Activated B cell treated with CpG ODN at 0.5 μM for 24 hours (primary cell): ENCODE measurements at regions not wholly inside any gene's neighbourhood (a gene's known extent, or its start where the extent isn't known, plus 50 kb on each side); places are given as distances from the start of the nearest gene placed in this dataset.

Experiments
- ATAC-seq: fragments of 200-7000 bp; cut with Tn5 transposase; one replicate; pipeline ENCODE4 v1.10.0; 2021; ENCODE audit warnings: low read depth, mild to moderate bottlenecking, moderate library complexity
- CTCF ChIA-PET: fragments of 350-600 bp; sonication (Branson Sonifier 250); formaldehyde crosslinking; loops from one replicate; lab custom pipeline; 2021; ENCODE audit warnings: antibody characterized with exemption; lab: Charles Lee
- POLR2A ChIA-PET: fragments of 350-600 bp; sonication (Branson Sonifier 250); formaldehyde crosslinking; loops from one replicate; lab custom pipeline; 2021; ENCODE audit warnings: antibody characterized with exemption; lab: Charles Lee
- DNase-seq: peaks from one replicate; pipeline ENCODE4 v3.0.0; 2022
- H3K27ac Mint-ChIP-seq: one replicate; pipeline ENCODE4 v1.8.0; 2020; ENCODE audit warnings: mixed read lengths
- H3K27me3 Mint-ChIP-seq: one replicate; pipeline ENCODE4 v1.8.0; 2021; ENCODE audit warnings: mixed read lengths
- H3K36me3 Mint-ChIP-seq: one replicate; pipeline ENCODE4 v1.8.0; 2021; ENCODE audit warnings: low read depth, mixed read lengths
- H3K4me1 Mint-ChIP-seq: one replicate; pipeline ENCODE4 v1.8.0; 2021; ENCODE audit warnings: mixed read lengths
- H3K4me3 Mint-ChIP-seq: one replicate; pipeline ENCODE4 v1.8.0; 2020; ENCODE audit warnings: mild to moderate bottlenecking, mixed read lengths
- H3K9me3 Mint-ChIP-seq: one replicate; pipeline ENCODE4 v1.8.0; 2020; ENCODE audit warnings: mixed read lengths
- CTCF ChIP-seq: fragments of 200-600 bp; IDR thresholded peaks from one replicate; pipeline ENCODE4 v1.8.0; 2022; ENCODE audit warnings: antibody characterized with exemption, mild to moderate bottlenecking
- intact Hi-C: fragments of 100-400 bp; cut with micrococcal nuclease; formaldehyde crosslinking; loops from one replicate; pipeline ENCODE4 v1.15.1; 2024

GRCh38 chr12:92513231-92513730, 189.5 kb upstream of the PLEKHG7 start:
- TF ChIP-seq CTCF, result no peak
- no peak overlapping the region for H3K27ac Mint-ChIP-seq
- peaks cover 1% of the 10 kb centered on the region for H3K36me3 Mint-ChIP-seq
- no peak for ATAC-seq
- POLR2A ChIA-PET, result interaction anchor here (1.4 to 2.4 kb wide), 2 partner anchors 11 to 372 kb away, joined by 3 to 8 read pairs; no protein-coding TSS in a partner anchor
- peaks cover 32% of the 10 kb centered on the region for H3K4me1 Mint-ChIP-seq
- H3K4me3 Mint-ChIP-seq, result no peak overlapping the region
- DNase-seq, result no peak
- CTCF ChIA-PET, result no interaction called here
- no peaks in the 10 kb centered on the region for H3K27me3 Mint-ChIP-seq
- intact Hi-C loops, result no loop called here
- peaks cover 6% of the 10 kb centered on the region for H3K9me3 Mint-ChIP-seq

- ATAC-seq (no peak), DNase-seq (no peak)
- no peak for TF ChIP-seq CTCF
- Mint-ChIP-seq H3K36me3 (peaks cover 1% of the 10 kb centered on the region), H3K4me3 (no peak overlapping the region), H3K4me1 (peaks cover 38% of the 10 kb centered on the region), H3K9me3 (peaks cover 6% of the 10 kb centered on the region), H3K27me3 (no peaks in the 10 kb centered on the region), H3K27ac (no peak overlapping the region)
- ChIA-PET CTCF (no interaction called here), POLR2A (interaction anchor here (0.5 to 2.4 kb wide), 3 partner anchors 9 to 859 kb away, joined by 3 to 10 read pairs (median 8); no protein-coding TSS in a partner anchor)
- intact Hi-C loops, result no loop called here
These were observed 191.0 kb upstream of the PLEKHG7 start for GRCh38 chr12:92511786-92512185.

- DNase-seq, result no peak
- Mint-ChIP-seq H3K4me3 (no peak overlapping the region), H3K27ac (no peak overlapping the region), H3K4me1 (peaks cover 49% of the 10 kb centered on the region), H3K27me3 (no peaks in the 10 kb centered on the region), H3K9me3 (peaks cover 6% of the 10 kb centered on the region), H3K36me3 (peaks cover 1% of the 10 kb centered on the region)
- ChIA-PET POLR2A (interaction anchor here (0.6 to 11.4 kb wide), 3 partner anchors 15 to 364 kb away, joined by 3 to 165 read pairs (median 3); partner anchors contain the start of gene BTG1), CTCF (no interaction called here)
- TF ChIP-seq CTCF, result no peak
- ATAC-seq, result no peak
- intact Hi-C loops, result no loop called here
These were observed 193.5 kb upstream of the PLEKHG7 start for GRCh38 chr12:92509156-92509738.

GRCh38 chr12:92506891-92507290, 195.9 kb upstream of the PLEKHG7 start:
- ChIA-PET CTCF (interaction anchor here (1.2 to 6.7 kb wide), 3 partner anchors 33 to 361 kb away, joined by 3 to 58 read pairs (median 4); partner anchors contain the start of gene BTG1), POLR2A (interaction anchor here (0.5 to 11.4 kb wide), 11 partner anchors 10 to 363 kb away, joined by 3 to 167 read pairs (median 14); partner anchors contain the start of gene BTG1)
- H3K4me1 Mint-ChIP-seq, result peaks cover 67% of the 10 kb centered on the region
- intact Hi-C loops, result no loop called here
- ATAC-seq (no peak), DNase-seq (no peak)
- peaks cover 2% of the 10 kb centered on the region for H3K9me3 Mint-ChIP-seq
- H3K4me3 Mint-ChIP-seq, result peak overlapping the region; percentile 56
- TF ChIP-seq CTCF, result no peak
- no peaks in the 10 kb centered on the region for H3K27me3 Mint-ChIP-seq
- peak overlapping the region; percentile 94 for H3K27ac Mint-ChIP-seq
- H3K36me3 Mint-ChIP-seq, result peaks cover 1% of the 10 kb centered on the region

- H3K4me1 Mint-ChIP-seq, result peaks cover 64% of the 10 kb centered on the region
- no peak for ATAC-seq
- CTCF ChIA-PET, result interaction anchor here (1.2 to 6.7 kb wide), 4 partner anchors 33 to 361 kb away, joined by 3 to 58 read pairs (median 5); partner anchors contain the start of gene BTG1
- H3K36me3 Mint-ChIP-seq, result peaks cover 1% of the 10 kb centered on the region
- no peaks in the 10 kb centered on the region for H3K27me3 Mint-ChIP-seq
- no peak for DNase-seq
- intact Hi-C loops, result no loop called here
- H3K27ac Mint-ChIP-seq, result peak overlapping the region; percentile 94
- no peak for TF ChIP-seq CTCF
- H3K4me3 Mint-ChIP-seq, result peak overlapping the region; percentile 56
- peaks cover 2% of the 10 kb centered on the region for H3K9me3 Mint-ChIP-seq
- POLR2A ChIA-PET, result interaction anchor here (0.5 to 11.4 kb wide), 22 partner anchors 10 to 362 kb away, joined by 3 to 167 read pairs (median 11); partner anchors contain the start of gene BTG1
These were observed 196.3 kb upstream of the PLEKHG7 start for GRCh38 chr12:92506460-92506859.
